GM19351 (cell line): ENCODE measurements at regions not wholly inside any gene's neighbourhood (a gene's known extent, or its start where the extent isn't known, plus 50 kb on each side); places are given as distances from the start of the nearest gene placed in this dataset.

Experiments
- ATAC-seq: cut with Tn5 transposase; IDR thresholded peaks from one replicate; pipeline ENCODE4 v1.9.1; 2021; ENCODE audit warnings: mild to moderate bottlenecking, moderate library complexity; ENCODE audit not compliant: unreplicated experiment

- no peak for ATAC-seq
Measured at GRCh38 chr10:28810057-28810870, 132.9 kb downstream of the BAMBI start.

- no peak for ATAC-seq
Measured at GRCh38 chr10:28811639-28812349, 134.5 kb downstream of the BAMBI start.

GRCh38 chr10:28812384-28813372 lies 135.4 kb downstream of the BAMBI start:
- no peak for ATAC-seq

- ATAC-seq, result no peak
Measured at GRCh38 chr10:28815681-28816080, 138.4 kb downstream of the BAMBI start.

- no peak for ATAC-seq
Measured at GRCh38 chr10:28822719-28823464, 145.6 kb downstream of the BAMBI start.

- ATAC-seq, result no peak
Measured at GRCh38 chr10:28823501-28824075, 146.3 kb downstream of the BAMBI start.

GRCh38 chr10:28833313-28833712 lies 156.0 kb downstream of the BAMBI start:
- ATAC-seq, result no peak

- ATAC-seq, result no peak
Measured at GRCh38 chr10:28836435-28836743, 159.1 kb downstream of the BAMBI start.

GRCh38 chr10:28837613-28838390 lies 160.5 kb downstream of the BAMBI start:
- ATAC-seq, result no peak

- no peak for ATAC-seq
Measured at GRCh38 chr10:28838908-28839307, 161.6 kb downstream of the BAMBI start.

- ATAC-seq, result no peak
Measured at GRCh38 chr10:28839600-28840007, 162.3 kb downstream of the BAMBI start.

GRCh38 chr10:28840202-28840601 lies 162.9 kb downstream of the BAMBI start:
- no peak for ATAC-seq

GRCh38 chr10:28840971-28841370 lies 163.7 kb downstream of the BAMBI start:
- ATAC-seq, result no peak

- no peak for ATAC-seq
Measured at GRCh38 chr10:28841625-28842024, 164.3 kb downstream of the BAMBI start.

- no peak for ATAC-seq
Measured at GRCh38 chr10:28842321-28842720, 165.0 kb downstream of the BAMBI start.

- no peak for ATAC-seq
Measured at GRCh38 chr10:28845009-28845682, 167.8 kb downstream of the BAMBI start.

- ATAC-seq, result no peak
Measured at GRCh38 chr10:28849309-28849708, 172.0 kb downstream of the BAMBI start.

GRCh38 chr10:28849821-28850220 lies 172.5 kb downstream of the BAMBI start:
- no peak for ATAC-seq

GRCh38 chr10:28850784-28851183 lies 173.5 kb downstream of the BAMBI start:
- ATAC-seq, result no peak
